ENCODE measurements at regions not wholly inside any gene's neighbourhood (a gene's known extent, or its start where the extent isn't known, plus 50 kb on each side); places are given as distances from the start of the nearest gene placed in this dataset.

GRCh38 chr4:189409158-189409557, 531.5 kb upstream of the FRG1 start:
- no peak overlapping the region for H3K27ac ChIP-seq (replicated peaks in 1 of 4)
- TF ChIP-seq EP300 (IDR thresholded peaks at IDR 0.05): no peak
- no peak for TF ChIP-seq POLR2A (IDR thresholded peaks at IDR 0.05; ENCODE audit: low read depth)
- TF ChIP-seq POLR2AphosphoS5 (IDR thresholded peaks at IDR 0.05): no peak
- TF ChIP-seq CTCF (IDR thresholded peaks at IDR 0.05): no peak
- no peak overlapping the region for H3K4me3 ChIP-seq
- peaks cover 0 to 2% (median 0%) of the 10 kb centered on the region in 4 donors for H3K27me3 ChIP-seq
- intact Hi-C loops (cut with DNase I): no loop called here
- no peaks in the 10 kb centered on the region for H3K4me1 ChIP-seq
- DNase-seq (ENCODE audit: extremely low spot score): no peak
- WGBS: 83% methylated on average over 6 of the region's 6 CpGs
- H3K36me3 ChIP-seq: no peaks in the 10 kb centered on the region
- H3K9me3 ChIP-seq: peaks cover 0 to 8% (median 0%) of the 10 kb centered on the region in 4 donors

- Histone ChIP-seq H3K27me3 (peaks cover 0 to 2% (median 0%) of the 10 kb centered on the region in 4 donors), H3K9me3 (peaks cover 0 to 3% (median 0%) of the 10 kb centered on the region in 4 donors), H3K4me3 (no peak overlapping the region), H3K4me1 (no peaks in the 10 kb centered on the region), H3K36me3 (no peaks in the 10 kb centered on the region), H3K27ac (replicated peaks in 1 of 4) (no peak overlapping the region)
- DNase-seq (ENCODE audit: extremely low spot score): no peak
- WGBS: 73% methylated on average over 4 of the region's 4 CpGs
- intact Hi-C loops (cut with DNase I): no loop called here
- TF ChIP-seq POLR2A (IDR thresholded peaks at IDR 0.05; ENCODE audit: low read depth) (no peak), CTCF (IDR thresholded peaks at IDR 0.05) (no peak)
Measured at GRCh38 chr4:189414021-189414420, 526.7 kb upstream of the FRG1 start.

GRCh38 chr4:189420572-189420971, 520.1 kb upstream of the FRG1 start:
- WGBS: 55% methylated on average over 10 of the region's 10 CpGs
- intact Hi-C loops (cut with DNase I): no loop called here
- no peaks in the 10 kb centered on the region for H3K4me1 ChIP-seq
- no peak overlapping the region for H3K27ac ChIP-seq (replicated peaks in 1 of 4)
- no peaks in the 10 kb centered on the region for H3K36me3 ChIP-seq
- H3K9me3 ChIP-seq: no peaks in the 10 kb centered on the region
- H3K4me3 ChIP-seq: no peak overlapping the region
- DNase-seq (ENCODE audit: extremely low spot score): no peak
- TF ChIP-seq EP300 (IDR thresholded peaks at IDR 0.05) (no peak), CTCF (IDR thresholded peaks at IDR 0.05) (no peak), POLR2A (IDR thresholded peaks at IDR 0.05; ENCODE audit: low read depth) (no peak), POLR2AphosphoS5 (IDR thresholded peaks at IDR 0.05) (no peak)
- no peaks in the 10 kb centered on the region for H3K27me3 ChIP-seq

- Histone ChIP-seq H3K36me3 (no peaks in the 10 kb centered on the region), H3K9me3 (peaks cover 0 to 16% (median 9%) of the 10 kb centered on the region in 4 donors), H3K4me3 (no peak overlapping the region), H3K27me3 (no peaks in the 10 kb centered on the region), H3K4me1 (no peaks in the 10 kb centered on the region), H3K27ac (replicated peaks in 1 of 4) (no peak overlapping the region)
- WGBS: 83% methylated on average over 3 of the region's 3 CpGs
- DNase-seq (ENCODE audit: extremely low spot score): no peak
- intact Hi-C loops (cut with DNase I): no loop called here
- TF ChIP-seq CTCF (IDR thresholded peaks at IDR 0.05) (no peak), EP300 (IDR thresholded peaks at IDR 0.05) (no peak), POLR2AphosphoS5 (IDR thresholded peaks at IDR 0.05) (no peak), POLR2A (IDR thresholded peaks at IDR 0.05; ENCODE audit: low read depth) (no peak)
Measured at GRCh38 chr4:189436207-189436606, 504.5 kb upstream of the FRG1 start.

- TF ChIP-seq EP300 (IDR thresholded peaks at IDR 0.05): no peak
- TF ChIP-seq POLR2AphosphoS5 (IDR thresholded peaks at IDR 0.05): no peak
- no peak for TF ChIP-seq CTCF (IDR thresholded peaks at IDR 0.05)
- TF ChIP-seq POLR2A (IDR thresholded peaks at IDR 0.05; ENCODE audit: low read depth): no peak
- no peaks in the 10 kb centered on the region for H3K27me3 ChIP-seq
- intact Hi-C loops (cut with DNase I): no loop called here
- H3K4me3 ChIP-seq: no peak overlapping the region
- no peaks in the 10 kb centered on the region for H3K36me3 ChIP-seq
- no peak overlapping the region for H3K27ac ChIP-seq (replicated peaks in 1 of 4)
- WGBS: 45% methylated on average over 4 of the region's 4 CpGs
- no peak for DNase-seq (ENCODE audit: extremely low spot score)
- H3K4me1 ChIP-seq: no peaks in the 10 kb centered on the region
- peaks cover 0 to 8% (median 7%) of the 10 kb centered on the region in 4 donors for H3K9me3 ChIP-seq
Measured at GRCh38 chr4:189440716-189441115, 500.0 kb upstream of the FRG1 start.
